ENCODE measurements at regions not wholly inside any gene's neighbourhood (a gene's known extent, or its start where the extent isn't known, plus 50 kb on each side); places are given as distances from the start of the nearest gene placed in this dataset.

DNA sequence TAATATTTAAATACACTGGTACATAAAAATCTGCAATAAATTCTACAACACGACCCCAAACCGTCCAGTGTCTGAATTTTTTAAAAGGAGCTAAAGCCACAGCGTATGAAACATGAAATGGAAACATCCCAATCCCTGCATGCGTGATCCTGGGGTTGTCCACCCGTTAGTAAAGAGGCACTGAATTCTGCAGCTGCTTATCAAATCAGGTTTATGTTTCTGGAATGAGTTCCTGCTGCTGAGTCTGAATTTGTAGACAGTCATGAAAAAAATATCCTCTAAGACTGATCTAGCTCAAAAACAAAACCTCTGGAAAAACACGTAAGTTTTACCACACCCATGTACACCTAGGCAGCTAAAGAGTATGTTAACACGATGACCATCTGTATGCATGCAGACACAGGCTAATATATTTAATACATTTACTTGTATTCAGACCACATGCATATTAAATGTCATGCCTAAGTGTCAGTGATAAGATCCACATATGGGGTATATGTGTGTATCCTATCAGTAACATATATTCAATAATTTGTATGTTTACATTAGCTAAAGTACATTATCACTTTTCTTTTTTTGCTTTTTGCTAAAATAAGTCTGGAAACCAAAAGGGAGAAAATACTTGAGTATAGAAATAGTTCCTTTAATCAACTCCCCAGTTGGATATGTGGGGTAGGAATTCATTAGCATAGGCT is 420.5 kb upstream of the PSMD7 start:
- TF ChIP-seq, protein P1, sequence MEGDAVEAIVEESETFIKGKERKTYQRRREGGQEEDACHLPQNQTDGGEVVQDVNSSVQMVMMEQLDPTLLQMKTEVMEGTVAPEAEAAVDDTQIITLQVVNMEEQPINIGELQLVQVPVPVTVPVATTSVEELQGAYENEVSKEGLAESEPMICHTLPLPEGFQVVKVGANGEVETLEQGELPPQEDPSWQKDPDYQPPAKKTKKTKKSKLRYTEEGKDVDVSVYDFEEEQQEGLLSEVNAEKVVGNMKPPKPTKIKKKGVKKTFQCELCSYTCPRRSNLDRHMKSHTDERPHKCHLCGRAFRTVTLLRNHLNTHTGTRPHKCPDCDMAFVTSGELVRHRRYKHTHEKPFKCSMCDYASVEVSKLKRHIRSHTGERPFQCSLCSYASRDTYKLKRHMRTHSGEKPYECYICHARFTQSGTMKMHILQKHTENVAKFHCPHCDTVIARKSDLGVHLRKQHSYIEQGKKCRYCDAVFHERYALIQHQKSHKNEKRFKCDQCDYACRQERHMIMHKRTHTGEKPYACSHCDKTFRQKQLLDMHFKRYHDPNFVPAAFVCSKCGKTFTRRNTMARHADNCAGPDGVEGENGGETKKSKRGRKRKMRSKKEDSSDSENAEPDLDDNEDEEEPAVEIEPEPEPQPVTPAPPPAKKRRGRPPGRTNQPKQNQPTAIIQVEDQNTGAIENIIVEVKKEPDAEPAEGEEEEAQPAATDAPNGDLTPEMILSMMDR (IDR thresholded peaks at IDR 0.05): no peak
- no peak for TF ChIP-seq POLR2A (IDR thresholded peaks at IDR 0.05)

All from suprapubic skin (tissue), 3 donors.